DND-41 (cell line): ENCODE measurements at regions not wholly inside any gene's neighbourhood (a gene's known extent, or its start where the extent isn't known, plus 50 kb on each side); places are given as distances from the start of the nearest gene placed in this dataset.

Experiments used
- ATAC-seq: fragments of 200-7000 bp; cut with Tn5 transposase; 3 replicates; pipeline ENCODE4 v1.9.1; 2021; ENCODE audit warnings: low read depth; ENCODE audit not compliant: insufficient read depth
- DNase-seq: peaks from one replicate; pipeline ENCODE4 v3.0.0-alpha.2; 2020
- H2AFZ ChIP-seq: 2 replicates; pipeline ENCODE4 v1.6.0; 2012; ENCODE audit warnings: low read depth, low read length
- H3K27ac ChIP-seq: 2 replicates; pipeline ENCODE4 v1.5.1; 2012; ENCODE audit warnings: low read length, inconsistent platforms
- H3K27me3 ChIP-seq: fragments of 200-600 bp; sonication (generic); 2 replicates; pipeline ENCODE4 v1.6.0; 2012; ENCODE audit warnings: low read length, mild to moderate bottlenecking, inconsistent platforms; ENCODE audit not compliant: insufficient read depth, poor library complexity
- H3K36me3 ChIP-seq: 2 replicates; pipeline ENCODE4 v1.5.1; 2012; ENCODE audit warnings: low read length, inconsistent platforms; ENCODE audit not compliant: insufficient read depth
- H3K4me1 ChIP-seq: 2 replicates; pipeline ENCODE4 v1.5.1; 2012; ENCODE audit warnings: mild to moderate bottlenecking, low read length; ENCODE audit not compliant: insufficient read depth
- H3K4me2 ChIP-seq: 2 replicates; pipeline ENCODE4 v1.6.0; 2012; ENCODE audit warnings: mild to moderate bottlenecking, moderate library complexity, low read length, inconsistent platforms; ENCODE audit not compliant: insufficient read depth
- H3K4me3 ChIP-seq, 2 experiments: fragments of 200-600 bp in 1 of 2; shearing (Covaris generic) in 1 of 2; 2 replicates each; pipeline ENCODE4 v1.5.1; 2012 to 2016; ENCODE audit warnings: inconsistent platforms in 2 of 2, low read length in 2 of 2, mild to moderate bottlenecking in 2 of 2, low read depth in 1 of 2, moderate library complexity in 1 of 2
- H3K79me2 ChIP-seq: 2 replicates; pipeline ENCODE4 v1.6.0; 2012; ENCODE audit warnings: low read length, inconsistent platforms; ENCODE audit not compliant: insufficient read depth
- H3K9ac ChIP-seq: 2 replicates; pipeline ENCODE4 v1.6.0; 2012; ENCODE audit warnings: low read depth, mild to moderate bottlenecking, inconsistent platforms, low read length, moderate library complexity
- H3K9me3 ChIP-seq: 2 replicates; pipeline ENCODE4 v1.5.1; 2012; ENCODE audit warnings: low read length, moderate library complexity, mild to moderate bottlenecking, inconsistent platforms; ENCODE audit not compliant: insufficient read depth, severe bottlenecking
- H4K20me1 ChIP-seq: 2 replicates; pipeline ENCODE4 v1.6.0; 2012; ENCODE audit warnings: low read length; ENCODE audit not compliant: insufficient read depth
- CTCF ChIP-seq: IDR thresholded peaks from 2 replicates; pipeline ENCODE4 v1.5.1; 2012; ENCODE audit warnings: borderline replicate concordance, low read length, moderate library complexity, mild to moderate bottlenecking; ENCODE audit not compliant: poor library complexity, severe bottlenecking; ENCODE audit errors: extremely low read depth
- EZH2 ChIP-seq: IDR thresholded peaks from 3 replicates; pipeline ENCODE4 v1.6.1; 2012; ENCODE audit warnings: borderline replicate concordance, low read depth, mild to moderate bottlenecking, moderate library complexity, low read length, inconsistent platforms; ENCODE audit not compliant: severe bottlenecking

GRCh38 chr10:78116361-78116760, 82.7 kb downstream of the RPS24 start:
- ATAC-seq (no peak), DNase-seq (no peak)
- no peak overlapping the region for H2AFZ ChIP-seq
- peaks cover 4% of the 10 kb centered on the region for H3K9me3 ChIP-seq
- no peak overlapping the region for H3K4me2 ChIP-seq
- TF ChIP-seq CTCF (no peak), EZH2 (no peak)
- no peak overlapping the region for H3K27ac ChIP-seq
- no peak overlapping the region for H3K4me3 ChIP-seq
- H3K27me3 ChIP-seq: peaks cover 4% of the 10 kb centered on the region
- no peaks in the 10 kb centered on the region for H3K36me3 ChIP-seq
- H3K9ac ChIP-seq: no peak overlapping the region
- H4K20me1 ChIP-seq: no peaks in the 10 kb centered on the region
- no peaks in the 10 kb centered on the region for H3K79me2 ChIP-seq
- no peaks in the 10 kb centered on the region for H3K4me1 ChIP-seq

- H3K27ac ChIP-seq: no peak overlapping the region
- H3K4me3 ChIP-seq: no peak overlapping the region
- no peaks in the 10 kb centered on the region for H4K20me1 ChIP-seq
- H3K27me3 ChIP-seq: peaks cover 4% of the 10 kb centered on the region
- peaks cover 10% of the 10 kb centered on the region for H3K9me3 ChIP-seq
- no peaks in the 10 kb centered on the region for H3K36me3 ChIP-seq
- H3K4me2 ChIP-seq: no peak overlapping the region
- DNase-seq (no peak), ATAC-seq (no peak)
- no peak overlapping the region for H3K9ac ChIP-seq
- TF ChIP-seq EZH2 (no peak), CTCF (no peak)
- no peak overlapping the region for H2AFZ ChIP-seq
- no peaks in the 10 kb centered on the region for H3K79me2 ChIP-seq
- no peaks in the 10 kb centered on the region for H3K4me1 ChIP-seq
Measured at GRCh38 chr10:78118591-78118990, 84.9 kb downstream of the RPS24 start.

- TF ChIP-seq CTCF: no peak
- no peak for TF ChIP-seq EZH2
- H3K9me3 ChIP-seq: peaks cover 10% of the 10 kb centered on the region
- ATAC-seq (no peak), DNase-seq (no peak)
- no peak overlapping the region for H3K9ac ChIP-seq
- no peaks in the 10 kb centered on the region for H3K36me3 ChIP-seq
- no peaks in the 10 kb centered on the region for H3K27me3 ChIP-seq
- no peak overlapping the region for H3K27ac ChIP-seq
- no peaks in the 10 kb centered on the region for H4K20me1 ChIP-seq
- H3K79me2 ChIP-seq: no peaks in the 10 kb centered on the region
- no peak overlapping the region for H3K4me3 ChIP-seq
- H2AFZ ChIP-seq: no peak overlapping the region
- no peaks in the 10 kb centered on the region for H3K4me1 ChIP-seq
- H3K4me2 ChIP-seq: no peak overlapping the region
Measured at GRCh38 chr10:78121801-78122200, 88.1 kb downstream of the RPS24 start.

GRCh38 chr10:78124167-78124566, 90.5 kb downstream of the RPS24 start:
- no peak for ATAC-seq
- DNase-seq: no peak
- no peak for TF ChIP-seq EZH2
- no peak for TF ChIP-seq CTCF
- H4K20me1 ChIP-seq: no peaks in the 10 kb centered on the region
- H3K4me2 ChIP-seq: no peak overlapping the region
- no peaks in the 10 kb centered on the region for H3K4me1 ChIP-seq
- H2AFZ ChIP-seq: no peak overlapping the region
- no peak overlapping the region for H3K27ac ChIP-seq
- peaks cover 10% of the 10 kb centered on the region for H3K9me3 ChIP-seq
- H3K9ac ChIP-seq: no peak overlapping the region
- H3K27me3 ChIP-seq: no peaks in the 10 kb centered on the region
- no peaks in the 10 kb centered on the region for H3K79me2 ChIP-seq
- no peak overlapping the region for H3K4me3 ChIP-seq
- H3K36me3 ChIP-seq: no peaks in the 10 kb centered on the region
